GM13976 (cell line): ENCODE measurements at regions not wholly inside any gene's neighbourhood (a gene's known extent, or its start where the extent isn't known, plus 50 kb on each side); places are given as distances from the start of the nearest gene placed in this dataset.
"Not testable (repeated sequence)": the region's sequence is repeated elsewhere in the genome, so short reads cannot be mapped to it uniquely, and the experiment has no call there.

ENCODE experiments used
- DNase-seq: peaks from one replicate; pipeline ENCODE4 v3.0.0; 2012; ENCODE audit warnings: low spot score
- in situ Hi-C: fragments of 300-500 bp; cut with MboI; formaldehyde crosslinking; loops from one replicate; pipeline ENCODE4 v1.12.0; 2022; ENCODE audit warnings: low sequenced_read_pairs, mixed read lengths, inconsistent platforms; ENCODE audit not compliant: unreplicated experiment
- TF ChIP-seq, protein P1 (sequence below): IDR thresholded peaks from 2 replicates; pipeline ENCODE4 v1.5.1; 2012; ENCODE audit warnings: borderline replicate concordance, mild to moderate bottlenecking; ENCODE audit not compliant: insufficient read depth; ENCODE audit errors: extremely low read depth, missing control alignments, control extremely low read depth

DNA sequence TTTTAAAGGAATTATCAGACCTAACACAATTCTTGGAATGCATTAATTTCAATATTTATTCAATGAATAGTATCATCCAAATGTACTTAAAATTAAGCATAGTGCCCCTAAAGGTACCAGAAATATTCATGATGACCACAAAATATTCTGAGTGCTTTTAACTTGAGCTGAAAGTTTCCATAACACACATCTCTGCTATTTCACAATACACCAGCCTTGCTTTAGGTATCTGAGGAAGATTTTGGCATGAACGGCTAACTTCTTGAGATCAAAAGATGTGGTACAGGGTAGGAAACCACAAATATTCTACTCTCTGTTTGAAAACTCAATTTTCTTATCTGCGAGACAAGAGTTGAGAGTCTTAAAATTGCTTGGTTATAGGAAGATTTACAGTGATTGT is 538.3 kb upstream of the PCDH7 start:
- TF ChIP-seq, protein P1, sequence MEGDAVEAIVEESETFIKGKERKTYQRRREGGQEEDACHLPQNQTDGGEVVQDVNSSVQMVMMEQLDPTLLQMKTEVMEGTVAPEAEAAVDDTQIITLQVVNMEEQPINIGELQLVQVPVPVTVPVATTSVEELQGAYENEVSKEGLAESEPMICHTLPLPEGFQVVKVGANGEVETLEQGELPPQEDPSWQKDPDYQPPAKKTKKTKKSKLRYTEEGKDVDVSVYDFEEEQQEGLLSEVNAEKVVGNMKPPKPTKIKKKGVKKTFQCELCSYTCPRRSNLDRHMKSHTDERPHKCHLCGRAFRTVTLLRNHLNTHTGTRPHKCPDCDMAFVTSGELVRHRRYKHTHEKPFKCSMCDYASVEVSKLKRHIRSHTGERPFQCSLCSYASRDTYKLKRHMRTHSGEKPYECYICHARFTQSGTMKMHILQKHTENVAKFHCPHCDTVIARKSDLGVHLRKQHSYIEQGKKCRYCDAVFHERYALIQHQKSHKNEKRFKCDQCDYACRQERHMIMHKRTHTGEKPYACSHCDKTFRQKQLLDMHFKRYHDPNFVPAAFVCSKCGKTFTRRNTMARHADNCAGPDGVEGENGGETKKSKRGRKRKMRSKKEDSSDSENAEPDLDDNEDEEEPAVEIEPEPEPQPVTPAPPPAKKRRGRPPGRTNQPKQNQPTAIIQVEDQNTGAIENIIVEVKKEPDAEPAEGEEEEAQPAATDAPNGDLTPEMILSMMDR = no peak
- no peak for DNase-seq
- in situ Hi-C loops = no loop called here

GRCh38 chr4:30182786-30183185 is 537.4 kb upstream of the PCDH7 start:
- in situ Hi-C loops = no loop called here
- TF ChIP-seq, protein P1 = no peak
- DNase-seq = no peak

GRCh38 chr4:30191902-30192301 is 528.3 kb upstream of the PCDH7 start:
- in situ Hi-C loops = no loop called here
- TF ChIP-seq, protein P1 = no peak
- no peak for DNase-seq

- in situ Hi-C loops = no loop called here
- TF ChIP-seq, protein P1 = no peak
- DNase-seq = no peak
Measured at GRCh38 chr4:30207389-30207788, 512.8 kb upstream of the PCDH7 start.

- in situ Hi-C loops = no loop called here
- DNase-seq = no peak
- TF ChIP-seq, protein P1 = no peak
Measured at GRCh38 chr4:30208731-30209435, 511.3 kb upstream of the PCDH7 start.

- in situ Hi-C loops, DNase-seq: not testable (repeated sequence)
Measured at GRCh38 chr4:30215973-30216372, 504.2 kb upstream of the PCDH7 start.

DNA sequence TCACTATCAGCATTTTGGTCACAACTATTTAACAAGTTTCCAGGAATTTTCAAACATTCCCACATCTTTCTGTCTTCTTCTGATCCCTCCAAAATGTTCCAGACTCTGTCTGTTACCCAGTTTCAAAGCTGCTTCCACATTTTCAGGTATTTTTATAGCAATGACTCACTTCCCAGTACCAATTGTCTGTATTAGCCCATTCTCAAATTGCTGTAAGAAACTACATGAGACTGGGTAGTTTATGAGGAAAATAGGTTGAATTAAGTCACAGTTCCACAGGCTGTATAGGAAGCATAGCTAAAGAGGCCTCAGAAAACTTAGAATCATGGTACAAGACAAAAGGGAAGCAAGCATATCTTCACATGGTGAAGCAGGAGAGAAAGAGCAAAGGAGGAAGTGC is 475.0 kb upstream of the PCDH7 start:
- TF ChIP-seq, protein P1 = no peak
- DNase-seq = no peak
- in situ Hi-C loops = no loop called here
